ENCODE measurements at regions not wholly inside any gene's neighbourhood (a gene's known extent, or its start where the extent isn't known, plus 50 kb on each side); places are given as distances from the start of the nearest gene placed in this dataset.

GRCh38 chr2:239722760-239723470 lies 302.2 kb downstream of the NDUFA10 start:
- no peak for TF ChIP-seq CTCF (IDR thresholded peaks at IDR 0.05; ENCODE audit: insufficient read depth, low read length)
- no peak for TF ChIP-seq POLR2AphosphoS5 (IDR thresholded peaks at IDR 0.05; ENCODE audit: low read depth)
